GM19452 (cell line): ENCODE measurements at regions not wholly inside any gene's neighbourhood (a gene's known extent, or its start where the extent isn't known, plus 50 kb on each side); places are given as distances from the start of the nearest gene placed in this dataset.
A peak's percentile ranks its signal among the peaks of the same experiment; 100 is the strongest.
"Not testable (repeated sequence)": the region's sequence is repeated elsewhere in the genome, so short reads cannot be mapped to it uniquely, and the experiment has no call there.

Experiments
- ATAC-seq: cut with Tn5 transposase; IDR thresholded peaks from one replicate; pipeline ENCODE4 v1.9.1; 2021; ENCODE audit not compliant: unreplicated experiment

- not testable (repeated sequence) for ATAC-seq
Measured at GRCh38 chr1:176396604-176397395, 66.2 kb upstream of the PAPPA2 start.

DNA sequence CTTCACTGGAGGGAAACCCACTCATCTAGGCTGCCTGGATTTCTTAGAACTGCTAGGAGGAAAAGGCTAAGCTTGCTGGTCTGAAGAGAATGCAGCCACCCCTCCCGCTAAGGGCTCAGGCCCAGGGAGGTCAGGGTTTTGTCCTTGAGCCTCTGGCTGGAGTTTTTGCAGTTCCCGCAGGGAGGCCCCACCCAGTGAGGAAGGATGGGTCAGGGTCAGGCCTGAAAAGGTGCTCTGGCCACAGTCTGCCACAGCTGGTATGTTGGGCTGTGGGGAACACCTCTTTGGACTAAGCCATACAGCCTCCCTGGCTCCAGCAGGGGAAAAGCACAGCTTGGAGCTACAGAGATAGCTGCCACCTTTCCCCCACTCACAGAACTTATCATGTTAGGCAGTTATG lies 71.4 kb upstream of the PAPPA2 start:
- no peak for ATAC-seq

- ATAC-seq, result no peak
Measured at GRCh38 chr1:176384841-176385240, 78.1 kb upstream of the PAPPA2 start.

DNA sequence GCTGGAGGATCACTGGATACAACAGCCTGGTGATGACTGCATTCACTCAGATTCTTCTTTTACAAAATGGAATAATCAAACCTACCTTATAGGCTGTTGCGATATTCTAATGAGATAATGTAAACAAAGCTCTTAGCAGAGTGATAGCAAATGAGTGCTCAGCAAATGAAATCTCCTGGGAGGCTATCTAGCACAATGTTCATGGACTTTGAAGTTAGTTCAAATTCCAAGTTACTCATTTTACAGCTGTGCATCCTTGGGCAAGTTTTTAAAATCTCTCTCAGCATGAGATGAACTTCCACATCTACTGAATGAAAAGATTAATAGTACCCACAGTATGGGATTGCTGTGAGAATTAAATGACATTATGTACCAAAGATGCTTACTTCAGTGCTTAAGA lies 80.8 kb upstream of the PAPPA2 start:
- no peak for ATAC-seq

DNA sequence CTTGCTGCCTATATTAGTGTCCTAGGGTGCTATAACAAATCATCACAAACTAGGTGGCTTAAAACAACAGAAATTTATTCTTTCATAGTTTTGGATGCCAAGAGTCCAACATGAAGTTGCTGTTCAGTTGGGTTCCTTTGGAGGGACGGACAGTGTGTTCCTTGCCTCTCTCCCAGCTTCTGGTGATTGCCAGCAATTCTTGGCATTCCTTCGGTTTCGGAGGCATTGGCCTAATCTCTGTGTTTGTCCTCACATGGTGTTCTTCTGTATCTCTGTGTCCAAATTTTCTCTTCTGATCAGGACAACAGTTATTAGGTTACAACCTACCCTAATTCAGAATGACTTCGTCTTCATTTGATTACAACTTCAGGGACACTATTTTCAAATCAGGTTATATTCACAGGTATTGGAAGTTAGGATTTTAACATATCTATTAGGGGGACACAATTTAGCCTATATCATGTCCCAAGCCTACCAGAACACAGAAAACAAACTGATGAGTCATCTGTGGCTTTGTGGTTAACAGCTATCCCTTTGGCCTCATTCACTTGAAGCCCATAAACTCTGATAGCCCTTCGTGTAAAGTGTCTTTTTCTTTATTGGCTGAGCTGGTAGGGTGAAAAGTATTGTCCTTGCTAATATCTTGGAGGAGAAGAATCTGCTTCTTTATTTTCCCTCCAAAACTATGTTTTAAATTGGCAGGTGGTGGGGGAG lies 83.2 kb upstream of the PAPPA2 start:
- ATAC-seq, result no peak

DNA sequence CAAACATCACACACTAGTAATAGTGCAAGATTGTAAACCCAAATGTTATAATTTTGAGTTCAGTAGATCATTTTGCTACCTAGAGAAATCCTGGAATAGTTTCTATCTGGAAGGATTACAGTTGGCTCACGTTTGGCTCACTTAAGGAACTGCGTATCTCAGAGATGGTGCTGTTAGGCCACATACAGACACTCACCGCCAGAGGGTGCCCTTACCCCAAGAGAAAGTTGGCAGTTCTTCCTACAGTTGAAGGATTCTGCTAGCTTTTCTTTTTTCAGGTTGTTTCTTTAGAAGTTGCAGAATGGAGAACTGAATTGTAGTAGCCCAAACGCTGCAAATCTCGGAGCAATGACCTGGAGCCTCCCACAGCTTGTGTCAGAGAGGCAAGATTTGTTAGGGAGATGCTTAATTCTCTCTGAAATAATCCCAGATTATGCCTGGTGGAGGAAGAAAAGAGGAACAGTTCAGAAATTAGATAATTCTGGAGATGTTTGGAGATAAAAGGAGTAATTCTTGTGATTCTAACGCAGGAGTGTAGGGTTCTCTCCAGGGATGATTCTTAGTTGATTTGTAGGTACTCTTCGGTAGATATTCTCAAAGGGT lies 87.9 kb upstream of the PAPPA2 start:
- peak; percentile 85 for ATAC-seq

DNA sequence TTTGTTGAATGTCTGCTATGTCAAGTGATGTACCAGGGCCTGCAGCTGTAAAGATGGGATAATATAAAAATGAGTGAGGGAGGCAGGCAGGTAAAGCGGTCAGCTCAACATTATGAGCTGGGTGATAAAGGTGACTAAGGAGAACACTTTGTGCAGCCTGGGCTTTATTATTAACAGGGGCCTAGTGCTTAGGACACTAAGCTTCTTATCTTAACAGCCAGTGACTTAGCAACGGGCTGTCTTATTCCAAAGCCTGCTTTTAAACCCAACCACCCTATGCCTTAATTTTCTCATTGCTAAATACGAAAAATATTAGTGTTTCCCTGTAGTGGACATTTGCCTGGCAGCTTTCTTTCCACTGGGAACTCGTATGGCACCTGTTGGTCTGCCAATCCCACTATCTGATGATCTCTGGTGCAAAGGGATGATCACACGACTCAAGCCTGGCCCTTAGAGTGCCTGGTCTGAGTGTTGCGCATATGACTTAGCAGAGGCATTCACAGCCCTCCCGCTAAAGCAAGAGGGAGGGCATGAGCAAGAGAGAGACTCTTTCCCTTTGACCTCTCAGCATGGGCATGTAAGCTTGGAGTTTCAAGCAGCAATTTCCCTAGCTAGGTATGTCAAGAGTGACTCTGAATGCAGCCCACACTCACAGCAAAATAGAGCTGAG lies 98.6 kb upstream of the PAPPA2 start:
- ATAC-seq, result no peak

- not testable (repeated sequence) for ATAC-seq
Measured at GRCh38 chr1:176349135-176349715, 113.8 kb upstream of the PAPPA2 start.

DNA sequence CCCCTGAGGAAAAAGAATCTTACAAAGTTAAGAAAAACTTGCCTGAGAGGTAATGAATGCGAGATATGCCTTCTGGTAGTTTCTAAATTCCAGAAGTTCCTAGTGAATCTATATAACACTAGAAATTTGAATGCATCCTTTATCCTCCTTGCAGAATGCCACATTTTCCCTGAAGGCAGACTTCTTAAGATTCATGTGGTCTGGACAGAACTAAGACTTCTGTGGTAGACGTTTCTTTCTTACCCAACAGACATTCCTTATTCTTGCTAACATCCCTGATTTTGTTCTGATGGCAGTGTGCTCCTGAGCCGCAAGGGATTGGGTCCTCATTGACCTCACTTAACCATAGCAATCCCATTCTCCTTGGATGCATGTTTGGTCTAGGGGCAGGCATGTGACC lies 121.3 kb upstream of the PAPPA2 start:
- no peak for ATAC-seq

GRCh38 chr1:176338877-176339276 lies 124.1 kb upstream of the PAPPA2 start:
- ATAC-seq, result no peak

DNA sequence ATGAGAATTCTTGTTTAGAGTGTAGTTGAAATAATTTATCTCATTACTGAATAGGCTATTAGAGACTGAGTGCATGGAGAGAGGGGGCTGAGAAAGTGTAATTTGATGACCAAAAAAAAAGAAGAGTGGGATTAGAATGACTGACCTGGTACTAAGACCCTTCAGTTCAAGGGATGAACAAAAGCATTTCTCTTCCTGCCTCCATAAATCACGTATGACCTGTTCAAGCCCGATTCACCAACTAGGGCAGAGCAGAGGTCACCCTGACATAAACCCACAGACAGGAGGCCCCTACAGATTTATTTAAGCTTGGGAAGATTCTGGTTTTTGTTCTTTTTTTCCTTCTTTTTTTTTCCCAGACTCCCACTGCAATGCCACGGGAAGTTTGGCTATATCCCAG lies 123.7 kb upstream of the COP1 start:
- ATAC-seq, result no peak

- no peak for ATAC-seq
Measured at GRCh38 chr1:176325664-176326063, 118.6 kb upstream of the COP1 start.

- no peak for ATAC-seq
Measured at GRCh38 chr1:176323472-176323871, 116.4 kb upstream of the COP1 start.

GRCh38 chr1:176315519-176316220 lies 108.6 kb upstream of the COP1 start:
- ATAC-seq, result peak; percentile 91

GRCh38 chr1:176296602-176297001 lies 89.5 kb upstream of the COP1 start:
- ATAC-seq, result not testable (repeated sequence)

DNA sequence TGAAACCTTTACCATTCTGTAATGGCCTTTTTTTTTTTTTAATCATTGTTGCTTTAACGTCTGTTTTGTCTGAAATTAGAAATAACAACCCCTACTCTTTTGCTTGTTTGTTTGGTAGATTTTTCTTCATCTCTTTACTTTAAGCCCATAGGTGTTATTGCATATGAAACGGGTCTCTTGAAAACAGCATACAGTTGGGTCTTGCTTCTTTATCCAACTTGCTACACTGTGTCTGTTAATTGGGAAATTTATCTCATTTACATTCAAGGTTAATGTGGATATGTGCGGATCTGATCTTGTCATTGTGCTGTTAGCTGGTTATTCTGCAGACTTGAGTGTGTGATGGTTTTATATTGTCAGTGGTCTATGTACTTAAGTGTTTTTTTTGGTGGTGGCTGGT lies 78.9 kb upstream of the COP1 start:
- no peak for ATAC-seq

- ATAC-seq, result no peak
Measured at GRCh38 chr1:176271572-176271971, 64.5 kb upstream of the COP1 start.
